ENCODE measurements at regions not wholly inside any gene's neighbourhood (a gene's known extent, or its start where the extent isn't known, plus 50 kb on each side); places are given as distances from the start of the nearest gene placed in this dataset.

- BruUV-seq (replicated peaks) = no TSS peak
- peak; percentile 78 for DNase-seq (ENCODE audit: low read depth, low spot score)
- ChIA-PET CTCF (interaction anchor here (1.0 kb wide), 1 partner anchor 15 kb away, joined by 3 read pairs; no protein-coding TSS in a partner anchor), POLR2A (no interaction called here)
- Histone ChIP-seq H3K4me2 (ENCODE audit: insufficient read depth, low read length) (peak overlapping the region; percentile 31), H3K9ac (replicated peaks; ENCODE audit: extremely low read depth, insufficient read depth, low read length) (no peak overlapping the region), H3K36me3 (ENCODE audit: control insufficient read depth in 2 of 2, extremely low read depth in 1 of 2, insufficient read depth in 2 of 2, low read length in 2 of 2) (no peaks in the 10 kb centered on the region), H3K4me3 (replicated peaks in 1 of 3; ENCODE audit: insufficient read depth in 1 of 3, low read depth in 1 of 3, low read length in 3 of 3) (no peak overlapping the region), H3K27ac (ENCODE audit: insufficient read depth, low read depth, low read length) (no peak overlapping the region), H3K4me1 (ENCODE audit: control insufficient read depth, extremely low read depth, insufficient read depth, low read length) (peaks cover 10% of the 10 kb centered on the region), H2AFZ (ENCODE audit: low read depth, low read length) (peak overlapping the region; percentile 40), H3K9me1 (replicated peaks; ENCODE audit: control insufficient read depth, extremely low read depth, insufficient read depth, low read length) (no peaks in the 10 kb centered on the region), H3K79me2 (ENCODE audit: control insufficient read depth, insufficient read depth, low read length) (no peaks in the 10 kb centered on the region), H4K20me1 (replicated peaks; ENCODE audit: control insufficient read depth, extremely low read depth, insufficient read depth, low read length) (no peaks in the 10 kb centered on the region), H3K9me3 (replicated peaks; ENCODE audit: control insufficient read depth, insufficient read depth, low read length) (no peaks in the 10 kb centered on the region), H3K27me3 (ENCODE audit: control insufficient read depth in 2 of 2, insufficient read depth in 2 of 2, low read length in 2 of 2) (no peaks in the 10 kb centered on the region)
- peak; percentile 15 for FAIRE-seq
- intact Hi-C loops (cut with micrococcal nuclease) = no loop called here
- dilution Hi-C loops (cut with MboI; ENCODE audit: extremely low pct_ligation_motif_present, low sequenced_read_pairs) = no loop called here
- TF ChIP-seq POLR2A (IDR thresholded peaks at IDR 0.05; ENCODE audit: low read depth, low read length) (no peak), GATA2 (IDR thresholded peaks at IDR 0.05; ENCODE audit: insufficient read depth, insufficient read length, low read depth, low read length) (no peak), CTCF (IDR thresholded peaks at IDR 0.05; ENCODE audit: extremely low read depth in 1 of 2, insufficient read depth in 1 of 2, low read depth in 1 of 2, low read length in 2 of 2) (no peak), FOS (IDR thresholded peaks at IDR 0.05; ENCODE audit: borderline replicate concordance, insufficient read depth, low read length) (no peak), MYC (IDR thresholded peaks at IDR 0.05; ENCODE audit: low read depth, low read length) (no peak), POLR2AphosphoS5 (IDR thresholded peaks at IDR 0.05; ENCODE audit: insufficient read depth, low read depth, low read length) (no peak), MAX (IDR thresholded peaks at IDR 0.05; ENCODE audit: insufficient read depth, insufficient read length) (no peak), JUN (IDR thresholded peaks at IDR 0.05; ENCODE audit: borderline replicate concordance, insufficient read depth, insufficient read length, low read depth) (no peak), EZH2 (IDR thresholded peaks at IDR 0.05; ENCODE audit: borderline replicate concordance, low read depth, low read length, severe bottlenecking) (no peak)
These were observed 266.4 kb downstream of the ANAPC1 start for GRCh38 chr2:111617299-111618225.
